ENCODE measurements at regions not wholly inside any gene's neighbourhood (a gene's known extent, or its start where the extent isn't known, plus 50 kb on each side); places are given as distances from the start of the nearest gene placed in this dataset.
"Not testable (repeated sequence)": the region's sequence is repeated elsewhere in the genome, so short reads cannot be mapped to it uniquely, and the experiment has no call there.

DNA sequence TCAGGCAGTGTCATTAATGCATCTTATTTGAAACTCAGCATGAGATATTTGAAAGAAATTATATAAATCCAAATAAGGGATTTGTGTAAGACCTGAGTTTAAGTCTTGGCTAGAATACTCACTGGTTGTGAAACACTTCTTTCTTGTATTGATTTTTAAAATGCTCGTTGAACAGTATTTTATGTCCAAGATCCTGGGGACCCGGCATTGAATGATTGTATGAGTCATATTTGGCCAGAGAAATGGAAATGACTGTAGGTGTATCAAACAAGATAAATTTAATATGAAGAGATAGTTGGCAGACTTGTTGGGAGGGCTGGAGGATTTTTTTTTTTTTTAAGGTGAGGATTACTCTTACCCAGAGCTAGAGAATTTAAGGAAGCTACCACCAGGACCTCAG lies 606.1 kb upstream of the CPEB2 start:
- DNase-seq (ENCODE audit: low read depth in 4 of 4, low spot score in 3 of 4), result no peak

DNA sequence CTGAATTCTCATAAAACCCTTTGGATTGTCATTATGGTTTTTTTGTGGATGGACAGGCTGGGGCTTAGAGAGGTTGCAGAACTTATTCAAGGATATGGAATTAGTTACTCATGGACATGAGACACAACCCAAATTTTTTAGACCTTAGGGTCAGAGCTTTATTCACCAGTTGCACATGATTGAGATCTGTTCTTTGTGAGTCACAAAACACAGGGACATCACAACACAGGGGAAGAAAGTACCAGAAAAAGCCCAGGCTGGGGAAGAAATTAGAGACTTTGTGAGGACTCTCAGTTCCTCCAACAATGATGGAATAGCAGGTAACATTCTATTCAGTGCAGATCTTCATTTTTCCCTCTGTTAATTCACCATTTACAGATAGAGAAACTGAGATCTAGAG lies 602.4 kb upstream of the CPEB2 start:
- DNase-seq (ENCODE audit: low read depth in 4 of 4, low spot score in 3 of 4), result no peak

DNA sequence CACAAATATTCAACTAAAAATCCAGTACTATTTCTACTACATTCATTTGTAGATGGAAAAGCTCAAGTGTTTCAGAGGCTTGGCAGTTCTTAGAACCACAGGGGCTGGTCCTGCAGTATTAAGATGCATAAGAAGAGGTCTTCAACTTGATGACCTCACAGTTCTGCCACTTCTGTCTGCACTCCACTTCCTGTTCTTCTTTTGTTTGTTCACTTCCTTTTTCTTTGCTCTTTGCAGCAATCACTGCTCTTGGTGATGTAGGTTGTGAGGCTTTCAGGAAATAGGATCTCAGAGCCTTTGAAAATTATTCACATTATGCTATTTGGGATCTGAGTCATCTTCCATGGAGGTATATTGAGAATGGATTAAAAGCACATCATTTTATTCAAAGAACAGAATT lies 602.0 kb upstream of the CPEB2 start:
- no peak for DNase-seq (ENCODE audit: low read depth in 4 of 4, low spot score in 3 of 4)

DNA sequence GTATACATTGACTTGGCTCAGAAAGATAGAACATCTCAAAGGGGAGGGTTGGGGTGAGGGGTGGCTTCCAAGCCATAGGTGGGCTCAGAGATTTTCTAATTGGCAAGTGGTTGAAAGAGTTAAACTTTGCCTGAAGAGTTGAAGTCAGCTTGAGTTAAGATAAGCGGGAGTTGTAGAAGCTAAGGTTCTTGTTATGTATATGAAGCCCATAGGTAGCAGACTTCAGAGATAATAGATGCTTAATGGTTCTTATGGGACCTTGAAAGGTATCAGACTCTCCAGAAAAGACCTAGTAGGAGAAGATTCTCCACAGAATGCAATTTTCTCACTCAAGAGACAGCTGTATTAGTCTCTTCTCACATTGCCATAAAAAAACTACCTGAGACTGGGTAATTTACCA lies 599.1 kb upstream of the CPEB2 start:
- DNase-seq (ENCODE audit: low read depth in 4 of 4, low spot score in 3 of 4), result no peak

DNA sequence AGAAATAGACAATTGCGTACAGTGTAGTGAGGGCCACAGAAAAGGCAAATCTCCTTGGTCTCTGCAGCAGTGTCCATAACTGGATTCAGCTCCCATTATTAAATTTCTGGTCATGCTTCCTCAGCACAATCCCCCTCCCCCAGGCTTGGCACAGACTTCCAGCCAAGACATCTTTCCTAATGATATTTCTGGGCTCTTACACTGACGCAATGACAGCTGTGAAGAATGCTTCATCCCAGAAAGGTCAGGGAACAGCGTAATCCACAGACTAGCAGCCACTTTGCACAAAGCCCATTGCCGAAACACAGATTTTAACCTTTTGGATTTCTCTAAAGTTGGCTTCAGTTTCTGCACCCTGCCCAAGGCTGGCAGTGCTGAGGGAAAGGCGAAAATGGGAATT lies 597.6 kb upstream of the CPEB2 start:
- DNase-seq (ENCODE audit: low read depth in 4 of 4, low spot score in 3 of 4), result no peak

DNA sequence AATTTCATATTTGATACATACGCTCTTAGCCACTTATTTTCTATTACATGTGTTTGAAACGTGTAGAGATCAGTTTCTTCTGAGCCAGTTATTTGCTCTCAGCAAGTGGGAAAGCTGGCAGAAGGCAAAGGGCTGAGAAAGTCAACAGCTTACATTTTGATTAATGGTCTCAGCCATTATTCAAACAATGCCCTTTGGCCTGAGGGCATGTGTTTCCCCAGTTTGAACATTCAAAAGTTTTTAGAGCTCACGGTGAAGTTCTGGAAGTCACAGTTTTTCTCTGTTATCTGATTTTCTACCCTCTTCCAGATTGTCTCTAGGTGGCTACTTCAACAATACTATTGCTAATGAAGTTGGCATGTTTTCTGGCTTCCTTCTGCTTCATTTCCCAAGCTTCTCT lies 591.8 kb upstream of the CPEB2 start:
- DNase-seq (ENCODE audit: low read depth in 4 of 4, low spot score in 3 of 4), result no peak

DNA sequence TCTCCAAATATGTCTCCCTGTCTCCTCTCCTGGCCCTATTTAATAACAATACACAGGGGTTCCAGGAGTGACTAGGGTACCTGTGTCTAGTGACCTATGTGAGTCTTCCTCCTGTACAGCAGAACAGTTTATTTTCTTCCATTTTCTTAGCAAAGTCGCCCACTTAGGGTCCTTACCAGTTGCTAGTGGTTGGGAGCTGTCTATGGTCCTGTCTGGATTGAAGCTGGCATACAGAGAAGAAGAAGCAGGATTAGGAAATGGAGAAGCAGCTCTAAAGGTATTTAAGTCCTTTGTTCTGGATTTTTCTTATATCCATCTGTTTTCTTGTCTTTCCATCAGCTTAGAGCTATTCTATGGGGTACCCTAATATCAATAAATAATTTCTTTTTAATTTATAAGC lies 587.1 kb upstream of the CPEB2 start:
- peak in 1 of 4 donors; percentile 2 for DNase-seq (ENCODE audit: low read depth in 4 of 4, low spot score in 3 of 4)

DNA sequence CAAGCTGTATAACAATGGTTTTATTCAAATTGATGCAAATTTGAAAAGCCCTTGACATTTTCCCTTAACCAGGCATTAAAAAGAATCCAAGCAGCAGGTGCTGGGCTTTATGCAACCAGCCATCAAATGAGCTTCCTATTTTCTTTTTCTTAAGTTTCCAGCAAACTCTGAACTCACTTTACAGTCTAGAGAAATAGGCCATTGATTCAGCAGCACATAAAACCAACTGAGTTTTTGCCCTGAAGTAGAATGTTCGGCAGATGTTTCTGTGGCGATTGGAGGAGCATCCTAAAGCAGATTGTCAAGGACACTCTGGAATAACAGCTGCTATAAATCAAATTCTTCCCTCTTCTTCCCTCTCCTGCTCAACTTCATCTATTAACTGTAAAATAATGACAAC lies 582.8 kb upstream of the CPEB2 start:
- no peak for DNase-seq (ENCODE audit: low read depth in 4 of 4, low spot score in 3 of 4)

DNA sequence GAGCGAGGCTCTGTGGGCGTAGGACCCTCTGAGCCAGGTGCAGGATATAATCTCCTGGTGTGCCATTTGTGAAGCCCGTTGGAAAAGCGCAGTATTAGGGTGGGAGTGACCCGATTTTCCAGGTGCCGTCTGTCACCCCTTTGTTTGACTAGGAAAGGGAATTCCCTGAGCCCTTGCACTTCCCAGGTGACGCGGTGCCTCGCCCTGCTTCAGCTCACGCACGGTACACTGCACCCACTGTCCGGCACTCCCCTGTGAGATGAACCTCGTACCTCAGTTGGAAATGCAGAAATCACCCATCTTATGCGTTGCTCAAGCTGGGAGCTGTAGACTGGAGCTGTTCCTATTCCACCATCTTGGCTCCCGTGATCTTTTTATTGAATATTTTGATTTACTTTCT lies 576.0 kb upstream of the CPEB2 start:
- DNase-seq (ENCODE audit: low read depth in 4 of 4, low spot score in 3 of 4), result not testable (repeated sequence)

DNA sequence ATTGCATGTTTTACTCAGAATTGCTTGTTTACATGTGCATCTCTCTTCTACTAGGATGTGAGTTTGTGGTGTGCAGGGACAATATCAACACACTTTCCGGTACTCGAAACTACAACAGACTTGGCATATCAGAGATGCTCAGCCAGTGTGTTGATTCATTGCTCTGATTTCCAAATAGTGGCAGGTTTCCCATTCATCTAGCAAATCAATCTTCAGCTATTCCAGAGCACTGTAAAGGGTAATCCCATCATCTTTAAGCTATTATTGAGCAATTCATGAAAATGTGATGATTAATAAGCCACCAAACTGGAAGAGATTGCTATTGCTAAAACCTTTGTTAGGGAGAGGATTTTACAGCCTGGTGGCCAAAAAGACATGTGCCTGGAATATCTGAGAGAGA lies 574.2 kb upstream of the CPEB2 start:
- DNase-seq (ENCODE audit: low read depth in 4 of 4, low spot score in 3 of 4), result no peak

DNA sequence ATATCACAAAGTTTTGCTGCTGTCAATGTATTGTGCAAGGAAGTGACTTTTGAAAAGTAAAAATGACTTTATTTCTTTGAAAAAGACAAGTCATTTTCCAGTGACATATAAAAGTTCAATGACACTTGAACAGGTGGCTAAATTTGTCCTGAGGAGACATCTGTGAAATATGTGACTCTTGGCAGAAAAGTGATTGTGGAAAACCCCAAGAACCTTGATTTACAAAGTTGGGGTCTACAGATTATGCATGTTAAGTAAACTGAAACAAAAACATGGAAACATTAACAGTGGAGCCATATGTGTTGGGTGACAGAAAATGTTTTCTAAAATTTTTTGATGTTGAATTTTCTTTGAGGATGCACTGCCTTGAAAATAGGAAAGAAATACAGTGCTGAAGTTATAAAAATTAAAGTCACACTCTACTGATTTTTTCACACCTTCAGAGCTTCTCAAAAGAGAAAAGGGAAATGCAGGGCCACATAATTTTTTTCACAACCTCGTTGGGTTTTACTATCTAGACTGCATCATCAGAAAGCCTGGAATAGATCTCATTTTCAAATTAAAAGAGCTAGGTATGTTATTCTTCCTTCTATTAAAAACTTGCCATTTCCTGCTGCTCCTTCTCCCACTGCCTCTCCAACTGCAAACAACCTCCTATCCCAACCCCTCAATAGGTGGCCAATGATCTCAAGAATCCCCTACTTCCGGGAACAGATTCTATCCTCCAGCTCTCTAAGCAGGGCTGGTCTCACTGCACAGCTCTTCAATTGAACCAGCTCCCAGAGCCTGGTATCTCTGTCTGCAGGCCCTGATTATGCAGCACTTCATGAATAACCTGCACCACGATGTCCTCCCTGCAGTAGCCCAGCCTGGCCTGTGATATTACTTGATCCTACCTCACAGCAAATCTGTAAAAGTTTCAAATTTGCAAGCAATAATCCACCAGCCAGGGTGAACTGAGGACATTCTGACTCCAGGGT lies 570.8 kb upstream of the CPEB2 start:
- no peak for DNase-seq (ENCODE audit: low read depth in 4 of 4, low spot score in 3 of 4)

DNA sequence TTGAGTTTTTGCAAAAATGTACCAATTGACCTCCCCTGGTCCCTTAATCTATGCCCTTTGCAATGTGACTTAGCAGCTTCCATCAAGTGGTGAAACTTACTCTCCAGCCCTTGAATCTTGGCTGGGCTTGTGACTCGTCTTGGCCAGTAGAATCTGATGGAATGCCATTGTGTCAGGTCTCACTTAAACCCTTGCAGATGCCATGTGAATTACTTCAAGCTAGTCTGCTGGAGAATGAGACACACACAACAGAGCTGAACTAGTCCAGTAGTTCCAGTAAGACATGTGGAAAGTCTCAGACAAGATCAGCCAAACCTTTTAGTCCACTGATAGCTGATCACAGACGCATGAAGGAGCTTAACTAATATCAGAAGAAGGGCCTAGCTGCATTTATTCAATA lies 567.8 kb upstream of the CPEB2 start:
- no peak for DNase-seq (ENCODE audit: low read depth in 4 of 4, low spot score in 3 of 4)

DNA sequence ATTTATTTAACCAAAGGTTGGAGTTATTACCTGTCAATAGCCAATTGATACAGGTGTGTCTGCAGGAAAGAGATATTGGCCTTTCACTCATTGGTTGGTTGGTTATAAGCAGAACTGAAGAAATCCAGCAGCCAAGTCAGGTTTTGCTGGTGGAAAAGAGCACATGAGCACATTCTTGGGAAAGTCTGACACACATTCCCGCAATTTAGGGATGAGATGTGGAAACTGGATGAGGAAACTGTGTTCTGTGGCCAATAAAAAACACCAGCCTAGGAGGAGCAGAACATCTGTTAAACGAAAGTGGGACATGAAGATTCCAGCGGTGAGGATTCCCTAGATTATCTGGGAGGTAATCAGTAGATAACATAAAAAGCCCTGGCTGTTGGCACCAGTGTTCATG lies 567.4 kb upstream of the CPEB2 start:
- no peak for DNase-seq (ENCODE audit: low read depth in 4 of 4, low spot score in 3 of 4)

DNA sequence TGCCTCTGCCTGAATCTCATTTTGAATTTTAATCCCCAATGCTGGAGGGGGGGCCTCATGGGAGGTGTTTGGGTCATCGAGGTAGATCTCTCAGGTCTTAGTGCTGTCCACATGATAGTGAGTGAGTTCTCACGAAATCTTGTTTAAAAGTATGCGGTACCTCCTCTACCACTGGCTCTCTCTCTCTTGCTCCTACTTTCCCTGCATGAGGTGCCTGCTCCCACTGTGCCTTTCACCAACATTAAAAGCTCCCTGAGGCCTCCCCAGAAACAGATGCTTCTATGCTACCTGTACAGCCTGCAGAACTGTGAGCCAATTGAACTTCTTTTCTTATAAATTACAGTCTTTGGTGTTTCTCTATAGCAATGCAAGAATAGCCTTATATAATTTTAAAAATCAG lies 560.7 kb upstream of the CPEB2 start:
- DNase-seq (ENCODE audit: low read depth in 4 of 4, low spot score in 3 of 4), result no peak

DNA sequence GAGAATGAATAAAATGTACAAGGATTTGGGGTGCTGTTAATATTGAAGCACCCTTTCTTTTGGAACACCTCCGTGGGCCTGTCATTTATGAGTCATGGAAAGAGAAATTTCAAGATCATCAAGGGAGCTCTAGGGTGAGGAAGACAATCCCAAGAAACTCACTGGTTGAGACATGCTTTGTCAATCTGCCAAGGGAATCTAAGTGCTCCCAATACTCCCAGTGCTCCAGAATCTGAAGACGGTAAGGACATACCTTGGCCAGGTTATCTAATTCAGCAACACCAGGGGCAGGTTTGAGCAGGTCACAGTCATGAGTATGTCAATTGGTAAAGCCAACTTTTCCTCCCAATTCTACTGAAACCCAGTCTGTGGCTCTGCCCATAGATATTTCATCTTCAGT lies 556.4 kb upstream of the CPEB2 start:
- DNase-seq (ENCODE audit: low read depth in 4 of 4, low spot score in 3 of 4), result no peak

DNA sequence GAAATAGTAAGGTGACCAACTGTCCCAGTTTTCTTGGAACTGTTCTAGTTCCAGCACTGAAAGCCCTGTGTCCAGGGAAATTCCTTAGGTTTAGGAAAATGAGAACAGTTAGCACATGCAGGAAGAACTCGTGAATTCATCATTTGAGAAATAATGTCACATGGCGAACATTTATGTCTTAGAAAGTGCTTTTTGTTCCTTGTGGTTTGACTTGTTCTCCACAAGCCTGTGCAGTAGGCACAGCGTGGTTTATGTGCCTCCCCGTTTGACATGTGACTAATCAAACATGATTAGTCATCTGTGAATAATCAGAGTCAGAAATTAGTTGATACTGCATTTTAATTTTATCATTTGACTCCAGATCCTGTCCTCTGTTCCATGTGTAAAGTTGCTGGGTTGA lies 556.0 kb upstream of the CPEB2 start:
- no peak for DNase-seq (ENCODE audit: low read depth in 4 of 4, low spot score in 3 of 4)

DNA sequence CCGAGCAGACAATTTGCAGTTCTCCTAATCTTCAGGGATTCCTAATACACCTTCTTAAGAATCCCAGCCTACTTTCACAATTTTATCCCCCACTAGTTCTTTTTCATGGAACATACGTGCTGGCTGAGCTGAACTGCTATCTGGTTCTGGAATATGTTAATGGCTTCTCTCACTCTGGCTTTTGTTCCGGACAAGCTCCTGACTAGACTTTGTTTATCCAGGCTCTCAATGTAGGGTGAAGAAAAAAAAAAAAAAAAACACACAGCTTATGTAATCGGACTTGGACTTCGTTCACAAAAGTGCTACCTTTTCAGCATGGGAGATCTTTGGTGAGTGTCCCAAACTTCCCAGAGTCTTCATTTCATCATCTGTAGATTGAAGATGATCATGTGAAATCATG lies 555.4 kb upstream of the CPEB2 start:
- DNase-seq (ENCODE audit: low read depth in 4 of 4, low spot score in 3 of 4), result no peak

DNA sequence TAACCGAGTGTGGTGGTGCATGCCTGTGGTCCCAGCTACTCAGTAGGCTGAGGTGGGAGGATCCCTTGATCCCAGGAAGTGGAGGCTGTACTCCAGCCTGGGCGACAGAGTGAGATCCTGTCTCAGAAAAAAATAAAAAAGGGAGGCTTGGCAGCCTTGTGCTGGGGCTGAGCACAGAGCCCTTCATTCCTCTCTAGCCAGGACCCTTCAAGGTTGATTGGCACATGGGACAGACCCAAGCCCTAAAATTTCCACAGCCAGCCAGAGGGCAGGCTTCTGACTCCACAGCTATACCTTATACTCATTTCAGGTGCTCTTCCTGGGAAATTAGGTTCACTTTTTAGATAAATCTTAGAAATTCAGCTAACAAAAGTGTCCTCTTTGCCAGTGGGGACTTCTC lies 553.0 kb upstream of the CPEB2 start:
- DNase-seq (ENCODE audit: low read depth in 4 of 4, low spot score in 3 of 4), result no peak

DNA sequence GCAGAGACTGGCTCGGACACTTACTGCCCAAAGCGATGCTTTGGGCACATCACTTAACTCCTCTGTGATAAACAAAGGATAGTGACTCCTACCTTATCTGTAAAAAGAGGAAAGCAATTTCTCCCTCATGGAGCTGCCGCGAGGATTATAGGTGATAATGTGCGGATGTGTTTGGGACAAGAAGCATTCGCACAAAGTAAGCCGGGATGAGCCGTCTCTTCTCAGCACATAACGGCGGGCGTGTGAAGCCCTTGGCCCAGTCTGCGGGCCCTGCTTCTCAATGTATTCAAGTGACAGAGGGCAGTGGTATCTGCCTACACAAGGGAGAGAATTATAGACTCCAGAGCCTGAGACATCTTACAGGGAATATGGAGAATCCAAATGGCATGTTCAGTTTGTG lies 550.3 kb upstream of the CPEB2 start:
- DNase-seq (ENCODE audit: low read depth in 4 of 4, low spot score in 3 of 4), result no peak

DNA sequence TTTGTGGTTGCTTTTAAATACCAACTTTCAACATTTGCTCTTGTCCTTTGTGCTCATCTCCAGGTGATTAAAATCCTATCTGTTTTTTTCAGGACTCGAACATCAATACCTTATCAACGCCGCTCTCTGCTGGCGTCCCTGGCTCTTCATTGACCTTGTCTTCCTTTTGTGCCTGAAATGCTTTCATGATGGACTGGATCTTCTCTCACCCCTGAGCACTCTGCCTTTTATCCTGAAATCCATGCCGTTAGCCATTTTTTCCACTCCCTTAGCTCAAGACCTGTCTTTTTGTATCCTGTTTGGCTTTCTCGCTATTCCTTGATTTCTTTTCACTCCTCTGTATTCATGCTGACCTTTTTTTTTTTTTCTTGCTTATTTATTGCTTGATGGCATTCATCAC lies 549.5 kb upstream of the CPEB2 start:
- no peak for DNase-seq (ENCODE audit: low read depth in 4 of 4, low spot score in 3 of 4)

DNA sequence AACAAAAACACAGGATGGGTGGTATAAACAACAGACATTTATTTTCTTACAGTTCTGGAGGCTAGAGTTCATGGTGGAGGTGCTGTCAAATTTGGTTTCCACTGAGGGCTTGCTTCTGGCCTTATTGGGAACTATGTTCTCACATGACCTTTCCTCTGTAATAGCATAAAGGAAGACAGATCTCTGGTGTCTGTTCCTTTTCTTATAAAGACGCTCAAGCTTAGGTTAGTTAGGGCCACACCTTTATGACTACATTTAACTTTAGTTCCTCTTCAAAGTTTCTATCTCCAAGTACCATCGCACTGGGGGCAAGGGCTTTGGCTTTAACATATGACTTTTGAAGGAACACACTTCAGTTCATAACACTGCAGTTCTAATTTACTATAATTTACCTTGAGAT lies 543.8 kb upstream of the CPEB2 start:
- DNase-seq (ENCODE audit: low read depth in 4 of 4, low spot score in 3 of 4), result no peak

DNA sequence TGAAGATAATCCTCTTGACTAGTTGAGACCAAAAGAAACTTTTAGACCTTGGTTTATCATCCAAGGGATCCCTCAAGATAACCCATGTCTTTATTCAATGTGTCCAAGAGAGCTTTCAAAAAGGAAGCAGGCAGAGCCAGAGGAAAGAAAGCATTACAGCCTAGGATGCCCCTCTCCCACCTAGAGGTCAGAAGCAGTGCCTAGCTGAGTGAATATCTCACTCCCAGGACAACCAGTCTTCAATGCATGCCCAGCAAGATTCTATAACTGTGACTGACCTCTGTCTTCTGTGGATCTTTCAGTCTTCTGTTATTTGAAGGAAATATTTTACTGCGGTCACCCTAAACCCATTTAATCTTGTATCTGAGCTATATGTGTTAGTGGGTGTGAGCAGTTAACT lies 537.2 kb upstream of the CPEB2 start:
- no peak for DNase-seq (ENCODE audit: low read depth in 4 of 4, low spot score in 3 of 4)

DNA sequence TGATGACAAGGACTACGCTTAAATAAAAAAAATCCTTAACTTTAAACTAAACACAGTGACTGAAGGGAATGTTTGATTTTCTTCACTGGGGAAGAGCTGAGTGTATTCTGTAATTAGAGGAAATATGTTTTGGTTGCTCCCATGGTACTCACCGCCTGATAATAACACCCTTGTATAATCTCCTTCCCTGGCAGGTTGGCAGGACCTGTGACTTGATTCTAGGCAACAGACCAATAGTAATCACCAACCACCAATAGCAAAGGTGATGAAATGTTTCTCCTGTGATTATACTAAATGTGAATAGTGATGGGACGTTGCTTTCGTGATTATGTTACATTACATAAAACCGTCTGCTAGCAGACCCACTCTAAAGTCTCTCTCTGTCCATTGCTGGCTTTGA lies 536.8 kb upstream of the CPEB2 start:
- no peak for DNase-seq (ENCODE audit: low read depth in 4 of 4, low spot score in 3 of 4)
